Ishikawa (cell line): ENCODE measurements at regions not wholly inside any gene's neighbourhood (a gene's known extent, or its start where the extent isn't known, plus 50 kb on each side); places are given as distances from the start of the nearest gene placed in this dataset.

Experiments
- CEBPB ChIP-seq: IDR thresholded peaks from 2 replicates; pipeline ENCODE4 v1.6.1; 2012
- CREB1 ChIP-seq: IDR thresholded peaks from 2 replicates; pipeline ENCODE4 v1.6.1; 2012; ENCODE audit warnings: low read depth
- EGR1 ChIP-seq: IDR thresholded peaks from 2 replicates; pipeline ENCODE4 v1.6.1; 2012
- EP300 ChIP-seq: IDR thresholded peaks from 2 replicates; pipeline ENCODE4 v1.6.1; 2012; ENCODE audit warnings: borderline replicate concordance
- FOXM1 ChIP-seq: IDR thresholded peaks from 2 replicates; pipeline ENCODE4 v1.6.1; 2012; ENCODE audit warnings: low read depth, borderline replicate concordance
- MAX ChIP-seq: IDR thresholded peaks from 2 replicates; pipeline ENCODE4 v1.6.1; 2012
- NFIC ChIP-seq: IDR thresholded peaks from 2 replicates; pipeline ENCODE4 v1.6.1; 2012
- RAD21 ChIP-seq: IDR thresholded peaks from 2 replicates; pipeline ENCODE4 v1.6.1; 2012; ENCODE audit warnings: low read depth
- REST ChIP-seq: IDR thresholded peaks from 2 replicates; pipeline ENCODE4 v1.6.1; 2012; ENCODE audit warnings: low read depth, mild to moderate bottlenecking
- TCF12 ChIP-seq: IDR thresholded peaks from 2 replicates; pipeline ENCODE4 v1.6.1; 2012; ENCODE audit warnings: low read depth
- TEAD4 ChIP-seq: IDR thresholded peaks from 2 replicates; pipeline ENCODE4 v1.6.1; 2012
- USF1 ChIP-seq: IDR thresholded peaks from 2 replicates; pipeline ENCODE4 v1.6.1; 2012
- YY1 ChIP-seq: IDR thresholded peaks from 2 replicates; pipeline ENCODE4 v1.6.1; 2012; ENCODE audit warnings: low read depth
- ZBTB7A ChIP-seq: IDR thresholded peaks from 2 replicates; pipeline ENCODE4 v1.6.1; 2012; ENCODE audit warnings: low read depth

- TF ChIP-seq EGR1 (no peak), REST (no peak), USF1 (no peak), CEBPB (no peak), NFIC (no peak)
Observed at GRCh38 chr5:97914483-97914882, 731.4 kb upstream of the RIOK2 start.

- TF ChIP-seq REST (no peak), CEBPB (no peak)
Observed at GRCh38 chr5:97915106-97915505, 732.1 kb upstream of the RIOK2 start.

GRCh38 chr5:97918057-97918456, 735.0 kb upstream of the RIOK2 start:
- TF ChIP-seq REST (no peak), EGR1 (no peak), FOXM1 (no peak), TEAD4 (no peak), CREB1 (no peak), USF1 (no peak), NFIC (no peak), YY1 (no peak), RAD21 (no peak), CEBPB (no peak), MAX (no peak), EP300 (no peak), TCF12 (no peak)

- TF ChIP-seq FOXM1 (no peak), EP300 (no peak), TCF12 (no peak), ZBTB7A (no peak), EGR1 (no peak), RAD21 (no peak), CEBPB (no peak), USF1 (no peak)
Observed at GRCh38 chr5:97918620-97919019, 735.6 kb upstream of the RIOK2 start.

GRCh38 chr5:97919719-97920118, 736.7 kb upstream of the RIOK2 start:
- TF ChIP-seq EGR1 (no peak), EP300 (no peak), MAX (no peak), RAD21 (no peak), CREB1 (no peak), ZBTB7A (no peak), YY1 (no peak)
